HK-2 (cell line): ENCODE measurements at regions not wholly inside any gene's neighbourhood (a gene's known extent, or its start where the extent isn't known, plus 50 kb on each side); places are given as distances from the start of the nearest gene placed in this dataset.
"Not testable (repeated sequence)": the region's sequence is repeated elsewhere in the genome, so short reads cannot be mapped to it uniquely, and the experiment has no call there.

Experiments used
- DNase-seq: peaks from one replicate; pipeline ENCODE4 v3.0.0-alpha.2; 2018; ENCODE audit not compliant: unreplicated experiment

DNA sequence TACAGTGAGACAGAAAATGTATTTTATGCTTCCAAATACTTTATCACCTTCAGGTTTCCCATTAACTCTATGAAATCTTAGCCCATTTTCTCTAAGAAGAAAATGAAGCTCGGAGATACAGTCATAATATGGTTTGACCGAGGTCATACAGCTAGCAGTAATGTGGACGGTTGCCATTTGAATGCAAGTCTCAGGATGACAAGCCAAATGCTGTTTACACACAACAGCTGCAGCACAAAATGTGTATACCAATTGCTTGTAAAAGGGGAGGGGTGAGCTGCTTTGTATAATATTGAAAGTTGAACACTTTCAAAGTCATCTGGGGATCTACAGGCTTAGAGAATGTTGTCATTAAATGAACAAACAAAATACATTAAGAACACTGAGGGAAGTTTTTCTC lies 93.8 kb upstream of the FSIP2 start:
- no peak for DNase-seq

DNA sequence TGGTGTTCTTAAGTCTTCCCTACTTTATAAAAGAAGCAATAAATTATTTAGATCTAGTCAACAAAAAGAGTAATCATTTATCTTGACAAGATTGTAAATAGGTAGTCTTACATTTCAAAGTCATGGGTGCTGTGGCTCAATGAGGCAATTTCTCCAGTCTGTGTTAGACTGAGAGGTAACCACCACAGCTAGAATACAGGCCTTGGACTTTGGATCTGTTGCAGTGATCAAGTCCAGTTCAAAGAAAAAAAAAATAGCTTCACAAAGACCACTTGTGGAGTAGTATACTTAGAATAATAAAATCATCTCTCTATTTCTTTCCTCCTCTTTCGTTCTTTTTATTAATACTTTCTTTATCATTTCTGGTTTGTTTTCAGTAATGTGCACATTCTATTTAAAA lies 93.1 kb upstream of the FSIP2 start:
- DNase-seq, result no peak

DNA sequence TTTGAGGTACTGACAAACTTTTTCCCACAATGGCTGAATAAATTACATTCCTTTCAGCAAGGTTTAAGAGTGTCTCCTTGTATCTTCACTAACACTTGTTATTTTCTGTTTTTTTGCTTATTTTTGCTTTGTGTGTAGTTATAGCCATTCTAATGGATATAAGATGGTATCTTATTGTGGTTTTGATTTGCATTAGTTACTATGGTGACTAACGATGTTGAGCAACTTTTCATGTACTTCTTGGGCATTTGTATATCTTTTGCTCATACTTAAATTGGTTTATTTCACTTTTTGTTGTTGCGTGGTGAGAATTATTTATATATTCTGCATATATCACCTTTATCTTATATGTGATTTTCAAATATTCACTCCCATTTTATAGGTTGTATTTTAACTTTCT lies 79.9 kb upstream of the FSIP2 start:
- DNase-seq, result no peak

DNA sequence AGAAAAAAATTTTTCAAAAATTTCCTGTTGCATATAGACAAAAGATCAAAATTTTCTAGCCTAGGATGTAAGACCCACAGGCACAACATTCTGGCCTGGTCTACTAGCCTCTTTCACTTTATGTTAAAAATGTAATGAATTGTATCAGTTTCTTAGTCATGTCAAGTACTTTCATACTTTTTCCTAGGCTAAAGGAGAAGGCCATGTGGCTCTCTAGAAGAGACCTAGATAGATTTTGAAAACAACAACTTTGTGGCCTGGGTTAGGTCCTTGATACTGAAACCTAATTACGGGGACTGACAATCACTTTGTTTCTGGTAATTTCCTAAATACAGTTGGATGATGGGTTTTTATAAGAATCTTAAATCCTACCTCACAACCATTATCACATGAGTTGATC lies 74.8 kb upstream of the FSIP2 start:
- no peak for DNase-seq

DNA sequence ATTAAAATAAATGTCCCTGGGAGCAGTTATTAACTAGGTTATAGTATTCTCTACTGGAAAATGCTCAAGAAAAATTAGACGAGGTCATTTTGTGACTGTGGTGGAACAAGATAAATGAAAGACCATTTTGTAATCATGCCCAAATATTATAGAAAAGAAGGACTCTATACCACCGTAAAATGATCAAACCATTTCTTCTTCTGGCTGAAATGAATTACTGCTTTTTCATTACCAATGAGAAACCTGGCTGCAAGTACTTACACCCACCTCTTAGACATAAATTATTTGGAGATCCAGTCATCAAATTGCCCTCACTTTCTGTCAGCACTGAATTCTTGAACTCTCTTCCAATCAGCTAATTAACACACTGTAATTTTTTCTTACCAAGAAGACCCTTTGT lies 74.2 kb upstream of the FSIP2 start:
- no peak for DNase-seq

DNA sequence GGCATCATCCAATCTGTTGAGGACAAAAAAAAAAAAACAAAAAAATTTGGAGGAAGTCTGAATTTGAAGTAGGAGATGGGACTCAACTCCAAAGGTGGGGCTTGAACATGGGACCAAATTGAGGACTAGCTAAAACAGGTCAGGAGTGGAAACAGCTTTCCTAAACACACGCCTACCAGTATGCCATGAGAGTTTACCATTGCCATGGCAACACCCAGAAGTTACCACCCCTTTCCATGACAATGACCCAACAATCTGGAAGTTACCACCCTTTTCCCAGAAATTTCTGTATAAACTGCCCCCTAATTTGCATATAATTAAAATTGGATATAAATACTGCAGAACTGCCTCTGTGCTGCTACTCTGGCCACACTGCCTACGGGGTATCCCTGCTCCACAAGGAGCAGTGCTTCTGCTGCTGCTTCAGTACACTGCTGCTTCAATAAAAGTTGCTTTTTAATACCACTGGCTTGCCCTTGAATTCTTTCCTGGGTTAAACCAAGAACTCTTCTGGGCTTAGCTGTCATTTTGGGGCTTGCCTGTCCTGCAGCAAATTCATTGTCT lies 73.3 kb upstream of the FSIP2 start:
- no peak for DNase-seq

DNA sequence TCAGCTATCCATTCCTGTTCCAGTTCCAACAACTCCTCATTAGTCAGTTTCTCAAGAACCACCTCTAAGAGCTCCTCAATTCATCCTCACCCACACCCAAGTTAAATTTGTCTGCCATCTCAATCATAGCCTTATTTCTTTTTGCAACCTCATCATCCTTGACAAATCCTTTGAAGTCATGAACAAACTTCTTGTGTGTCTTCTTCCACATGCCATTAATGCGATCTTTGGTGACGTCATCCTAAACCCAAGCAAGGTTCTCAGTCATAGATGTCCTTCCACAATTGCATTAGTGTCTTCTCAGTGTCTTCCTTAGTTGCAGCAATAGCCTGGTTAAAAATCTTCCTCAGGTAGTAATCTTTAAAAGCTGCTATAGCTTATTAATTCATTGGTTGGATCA lies 71.2 kb upstream of the FSIP2 start:
- DNase-seq, result no peak

DNA sequence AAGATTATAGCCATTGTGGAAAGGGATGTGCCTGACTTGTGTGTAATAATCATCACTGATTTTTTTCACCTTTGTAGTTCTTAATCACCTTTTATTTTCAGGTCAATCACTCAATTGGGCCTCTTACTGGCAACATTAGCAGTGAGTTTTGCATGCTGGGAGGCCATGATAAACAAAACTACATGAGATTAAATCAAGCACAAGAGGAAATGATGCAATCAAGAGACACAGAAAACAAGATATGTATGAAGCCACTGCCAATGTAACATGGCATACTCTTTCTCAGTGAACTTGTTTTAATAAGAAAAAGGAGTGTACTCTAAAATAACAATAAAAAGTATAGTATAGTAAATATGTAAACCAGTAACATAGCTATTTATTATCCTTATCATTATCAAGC lies 69.9 kb upstream of the FSIP2 start:
- no peak for DNase-seq

DNA sequence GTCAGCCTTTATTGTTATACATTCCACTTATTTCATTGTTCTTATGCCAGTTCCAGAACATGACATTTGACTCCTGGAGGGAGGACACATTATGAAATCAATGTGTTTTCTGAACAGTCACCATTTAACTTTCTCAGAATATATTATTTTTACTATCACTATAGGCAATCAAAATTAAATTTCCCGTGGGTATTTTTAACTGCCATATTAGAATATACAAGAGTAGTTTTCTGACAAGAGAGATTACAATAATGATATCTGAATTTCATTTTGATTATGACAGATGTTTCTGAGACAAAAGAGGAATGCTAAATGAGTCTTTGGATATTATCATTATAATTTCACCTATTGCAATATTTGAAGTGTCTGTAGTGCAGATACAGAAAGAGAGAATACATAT lies 64.4 kb upstream of the FSIP2 start:
- no peak for DNase-seq

DNA sequence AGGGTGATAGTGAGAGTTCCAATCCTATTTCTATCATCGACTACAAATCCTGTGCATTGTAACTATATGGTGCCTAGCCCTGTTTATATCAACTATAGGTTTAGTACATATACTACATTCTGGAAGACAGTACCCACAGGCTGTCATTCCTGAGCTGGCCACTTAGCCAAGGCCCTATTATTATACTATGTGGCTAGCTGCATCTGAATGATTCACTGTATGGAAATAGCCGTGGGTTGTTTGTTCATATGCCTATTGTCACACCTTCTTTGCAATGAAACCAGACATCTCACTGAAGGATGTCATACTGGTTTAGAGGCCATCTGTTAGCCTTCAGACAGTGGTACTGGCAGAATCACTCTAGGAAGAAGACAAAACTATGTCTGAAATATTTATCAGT lies 62.3 kb upstream of the FSIP2 start:
- DNase-seq, result no peak

DNA sequence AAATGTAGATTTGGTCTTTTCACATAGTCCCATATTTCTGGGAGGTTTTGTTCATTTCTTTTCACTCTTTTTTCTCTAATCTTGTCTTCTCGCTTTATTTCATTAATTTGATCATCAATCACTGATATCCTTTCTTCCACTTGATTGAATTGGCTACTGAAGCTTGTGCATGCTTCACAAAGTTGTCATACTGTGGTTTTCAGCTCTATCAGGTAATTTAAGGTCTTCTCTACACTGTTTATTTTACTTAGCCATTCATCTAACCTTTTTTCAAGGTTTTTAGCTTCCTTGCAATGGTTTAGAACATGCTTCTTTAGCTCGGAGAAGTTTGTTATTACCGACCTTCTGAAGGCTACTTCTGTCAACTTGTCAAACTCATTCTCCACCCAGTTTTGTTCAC lies 51.6 kb upstream of the FSIP2 start:
- DNase-seq, result not testable (repeated sequence)

DNA sequence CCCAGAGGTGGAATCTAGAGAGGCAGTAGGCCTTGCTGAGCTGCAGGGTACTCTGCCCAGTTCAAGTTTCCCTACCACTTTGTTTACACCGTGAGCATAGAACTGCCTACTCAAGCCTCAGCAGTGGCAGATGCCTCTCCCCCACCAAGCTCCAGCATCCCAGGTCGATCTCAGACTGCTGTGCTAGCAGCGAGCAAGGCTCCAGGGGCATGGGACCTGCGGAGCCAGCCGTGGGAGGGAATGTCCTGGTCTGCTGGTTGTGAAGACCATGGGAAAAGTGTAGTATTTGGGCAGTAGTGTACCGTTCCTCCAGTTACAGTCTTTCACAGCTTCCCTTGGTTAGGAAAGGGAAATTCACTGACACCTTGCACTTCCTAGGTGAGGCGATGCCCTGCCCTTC lies 50.6 kb upstream of the FSIP2 start:
- no peak for DNase-seq
